ENCODE measurements at regions not wholly inside any gene's neighbourhood (a gene's known extent, or its start where the extent isn't known, plus 50 kb on each side); places are given as distances from the start of the nearest gene placed in this dataset.

GRCh38 chr6:141532211-141532610, 600.5 kb upstream of the GJE1 start:
- TF ChIP-seq POLR2A (IDR thresholded peaks at IDR 0.05) = no peak
- TF ChIP-seq POLR2AphosphoS5 (IDR thresholded peaks at IDR 0.05) = no peak
- TF ChIP-seq CTCF (IDR thresholded peaks at IDR 0.05) = no peak
- no peak for TF ChIP-seq EP300 (IDR thresholded peaks at IDR 0.05)
